Epithelial cell of proximal tubule (primary cell): ENCODE measurements at regions not wholly inside any gene's neighbourhood (a gene's known extent, or its start where the extent isn't known, plus 50 kb on each side); places are given as distances from the start of the nearest gene placed in this dataset.

Experiments used
- DNase-seq: peaks from one replicate; pipeline ENCODE4 v3.0.0-alpha.2; 2011; ENCODE audit warnings: low read depth
- H3K4me3 ChIP-seq: 2 replicates; pipeline ENCODE4 v1.5.1; 2011; ENCODE audit warnings: low read depth, mild to moderate bottlenecking, low read length
- CTCF ChIP-seq: conservative IDR thresholded peaks from 2 replicates; pipeline ENCODE4 v1.5.1; 2012; ENCODE audit warnings: low read depth, mild to moderate bottlenecking, low read length

GRCh38 chr2:19244460-19245363 lies 113.7 kb downstream of the OSR1 start:
- no peak for DNase-seq
- TF ChIP-seq CTCF, result no peak
- H3K4me3 ChIP-seq, result no peak overlapping the region

- TF ChIP-seq CTCF, result no peak
- no peak overlapping the region for H3K4me3 ChIP-seq
- DNase-seq, result no peak
Measured at GRCh38 chr2:19238440-19239060, 119.9 kb downstream of the OSR1 start.

- DNase-seq, result no peak
- no peak for TF ChIP-seq CTCF
- no peak overlapping the region for H3K4me3 ChIP-seq
Measured at GRCh38 chr2:19235308-19235707, 123.1 kb downstream of the OSR1 start.

GRCh38 chr2:19232312-19232711 lies 126.1 kb downstream of the OSR1 start:
- no peak for DNase-seq
- H3K4me3 ChIP-seq, result no peak overlapping the region
- TF ChIP-seq CTCF, result no peak

GRCh38 chr2:19231625-19232024 lies 126.8 kb downstream of the OSR1 start:
- H3K4me3 ChIP-seq, result no peak overlapping the region
- no peak for TF ChIP-seq CTCF
- no peak for DNase-seq

- no peak for DNase-seq
- no peak overlapping the region for H3K4me3 ChIP-seq
- TF ChIP-seq CTCF, result no peak
Measured at GRCh38 chr2:19230626-19231025, 127.8 kb downstream of the OSR1 start.
